HCT116 (cell line): ENCODE measurements at regions not wholly inside any gene's neighbourhood (a gene's known extent, or its start where the extent isn't known, plus 50 kb on each side); places are given as distances from the start of the nearest gene placed in this dataset.

Source experiments
- ATAC-seq: fragments of 200-7000 bp; cut with Tn5 transposase; 2 replicates; pipeline ENCODE4 v1.9.1; 2020; ENCODE audit warnings: mild to moderate bottlenecking, moderate library complexity
- BruUV-seq: library from RNA; stranded (reverse); fragments of 400-500 nt; replicated peaks from 2 replicates; lab custom pipeline; 2021; lab: Mats Ljungman, UMichigan
- CTCF ChIA-PET: fragments of 300-600 bp; sonication (Branson Sonifier 250); formaldehyde crosslinking; loops from one replicate; lab custom pipeline; 2021; ENCODE audit warnings: antibody characterized with exemption; lab: Charles Lee
- POLR2A ChIA-PET: fragments of 300-600, 350-600 bp; sonication (Branson Sonifier 250); formaldehyde crosslinking; loops from one replicate; lab custom pipeline; 2021; ENCODE audit warnings: antibody characterized with exemption; lab: Charles Lee
- RAD21 ChIA-PET, 2 experiments: fragments of 300-600 bp; sonication (Branson Sonifier 250); formaldehyde crosslinking; loops; one replicate each; lab custom pipeline; 2023; ENCODE audit warnings: low total read pairs in 2 of 2; ENCODE audit not compliant: uncharacterized antibody in 2 of 2, unreplicated experiment in 2 of 2, low non-redundant PET in 1 of 2; lab: Charles Lee
- DNase-seq: peaks from one replicate; pipeline ENCODE4 v3.0.0-alpha.2; 2010; ENCODE audit warnings: low read depth, low spot score
- H2AFZ ChIP-seq: fragments of 200-600 bp; shearing (Covaris generic), sonication (generic); 2 replicates; pipeline ENCODE4 v1.6.1; 2017; ENCODE audit warnings: low read depth, mixed run types, mixed read lengths, antibody characterized with exemption, low read length; ENCODE audit not compliant: poor library complexity, severe bottlenecking
- H3K27ac ChIP-seq: 2 replicates; pipeline ENCODE4 v1.5.1; 2012; ENCODE audit warnings: low read depth, low read length
- H3K27me3 ChIP-seq: fragments of 200-600 bp; sonication (generic); 2 replicates; pipeline ENCODE4 v1.6.1; 2016; ENCODE audit warnings: mixed run types, low read length, mixed read lengths; ENCODE audit not compliant: insufficient read depth
- H3K36me3 ChIP-seq, 2 experiments: fragments of 200-500 bp in 1 of 2; fragments of 200-600 bp in 1 of 2; sonication (Bioruptor generic) in 1 of 2; sonication (generic) in 1 of 2; 2 replicates each; pipeline versions ENCODE4 v1.5.1 to v1.6.1; 2014 to 2016; ENCODE audit warnings: low read length in 2 of 2, inconsistent platforms in 1 of 2, mixed read lengths in 1 of 2, mixed run types in 1 of 2; ENCODE audit not compliant: insufficient read depth in 2 of 2, control insufficient read depth in 1 of 2
- H3K4me1 ChIP-seq, 2 experiments: fragments of 200-600 bp in 1 of 2; sonication (generic) in 1 of 2; 2 replicates each; pipeline versions ENCODE4 v1.5.1 to v1.6.1; 2012 to 2017; ENCODE audit warnings: low read length in 2 of 2, inconsistent platforms in 1 of 2, mild to moderate bottlenecking in 1 of 2, mixed read lengths in 1 of 2, mixed run types in 1 of 2, moderate library complexity in 1 of 2; ENCODE audit not compliant: insufficient read depth in 2 of 2, control insufficient read depth in 1 of 2
- H3K4me2 ChIP-seq: fragments of 200-600 bp; sonication (generic); 2 replicates; pipeline ENCODE4 v1.6.1; 2017; ENCODE audit warnings: mixed run types, low read length, mixed read lengths
- H3K4me3 ChIP-seq, 2 experiments: fragments of 200-600 bp in 1 of 2; sonication (generic) in 1 of 2; replicated peaks in 1 of 2; 2 replicates each; pipeline ENCODE4 v1.5.1; 2011 to 2016; ENCODE audit warnings: low read length in 2 of 2, control low read depth in 1 of 2, low read depth in 1 of 2, mild to moderate bottlenecking in 1 of 2, mixed read lengths in 1 of 2, mixed run types in 1 of 2
- H3K79me2 ChIP-seq: fragments of 200-600 bp; sonication (generic); 2 replicates; pipeline ENCODE4 v1.6.1; 2017; ENCODE audit warnings: mild to moderate bottlenecking, mixed run types, low read length, moderate library complexity, mixed read lengths; ENCODE audit not compliant: insufficient read depth
- H3K9ac ChIP-seq: fragments of 200-600 bp; sonication (generic); 2 replicates; pipeline ENCODE4 v1.6.1; 2016; ENCODE audit warnings: low read length, mixed read lengths
- H3K9me2 ChIP-seq: fragments of 200-600 bp; sonication (generic), shearing (Covaris generic); 2 replicates; pipeline ENCODE4 v1.6.1; 2017; ENCODE audit warnings: mixed run types, mild to moderate bottlenecking, moderate library complexity; ENCODE audit not compliant: insufficient read depth
- H3K9me3 ChIP-seq, 2 experiments: fragments of 200-500 bp in 1 of 2; fragments of 200-600 bp in 1 of 2; sonication (Bioruptor generic) in 1 of 2; sonication (generic) in 1 of 2; 2 replicates each; pipeline ENCODE4 v1.6.1; 2014 to 2017; ENCODE audit warnings: low read length in 2 of 2, mixed read lengths in 2 of 2, inconsistent platforms in 1 of 2, low read depth in 1 of 2, mild to moderate bottlenecking in 1 of 2, mixed run types in 1 of 2, moderate library complexity in 1 of 2; ENCODE audit not compliant: control insufficient read depth in 1 of 2, insufficient read depth in 1 of 2
- H4K20me1 ChIP-seq: fragments of 200-600 bp; sonication (generic), shearing (Covaris generic); 2 replicates; pipeline ENCODE4 v1.6.1; 2017; ENCODE audit warnings: mixed run types, mild to moderate bottlenecking, moderate library complexity; ENCODE audit not compliant: insufficient read depth
- CBX3 ChIP-seq: IDR thresholded peaks from 2 replicates; pipeline ENCODE4 v1.6.1; 2012; ENCODE audit warnings: low read depth
- CEBPB ChIP-seq: IDR thresholded peaks from 2 replicates; pipeline ENCODE4 v1.6.1; 2012; ENCODE audit warnings: low read depth
- EGR1 ChIP-seq: IDR thresholded peaks from 2 replicates; pipeline ENCODE4 v1.6.1; 2012; ENCODE audit warnings: low read depth
- EZH2 ChIP-seq: fragments of 200-600 bp; sonication (generic); IDR thresholded peaks from 2 replicates; pipeline ENCODE4 v1.6.1; 2017; ENCODE audit warnings: antibody characterized with exemption, mixed run types
- EZH2phosphoT487 ChIP-seq: fragments of 200-600 bp; IDR thresholded peaks from 2 replicates; pipeline ENCODE4 v1.6.1; 2018; ENCODE audit warnings: antibody characterized with exemption, borderline replicate concordance
- FOSL1 ChIP-seq: IDR thresholded peaks from 2 replicates; pipeline ENCODE4 v1.6.1; 2012; ENCODE audit warnings: low read depth
- JUND ChIP-seq: IDR thresholded peaks from 2 replicates; pipeline ENCODE4 v1.6.1; 2012
- POLR2AphosphoS5 ChIP-seq: IDR thresholded peaks from 2 replicates; pipeline ENCODE4 v1.6.1; 2011; ENCODE audit warnings: mild to moderate bottlenecking, low read depth, low read length, moderate library complexity
- SIN3A ChIP-seq: IDR thresholded peaks from 2 replicates; pipeline ENCODE4 v1.6.1; 2012; ENCODE audit warnings: low read depth
- SP1 ChIP-seq: IDR thresholded peaks from 2 replicates; pipeline ENCODE4 v1.6.1; 2012; ENCODE audit warnings: low read depth
- SRF ChIP-seq: IDR thresholded peaks from 2 replicates; pipeline ENCODE4 v1.6.1; 2012; ENCODE audit warnings: low read depth
- TCF7L2 ChIP-seq: IDR thresholded peaks from 2 replicates; pipeline ENCODE4 v1.7.0; 2011; ENCODE audit warnings: borderline replicate concordance, inconsistent platforms; ENCODE audit not compliant: insufficient read depth, insufficient read length; ENCODE audit errors: extremely low read depth
- ZFX ChIP-seq: fragments of 450-650 bp; IDR thresholded peaks from 2 replicates; pipeline ENCODE4 v1.6.1; 2017
- ZNF274 ChIP-seq: fragments of 200-500 bp; sonication (Bioruptor generic); IDR thresholded peaks from 2 replicates; pipeline ENCODE4 v1.6.1; 2014; ENCODE audit warnings: mild to moderate bottlenecking, low read depth, low read length, inconsistent platforms
- intact Hi-C: fragments of 100-400 bp; cut with micrococcal nuclease; formaldehyde crosslinking; loops from 2 replicates; pipeline ENCODE4 v1.10.0; 2022
- TF ChIP-seq, protein P1 (sequence below), 3 experiments: fragments of 200-600 bp in 1 of 3; sonication (generic) in 1 of 3; IDR thresholded peaks in 2 of 3; conservative IDR thresholded peaks in 1 of 3; 2 replicates each; pipeline ENCODE4 v1.5.1; 2012 to 2017; ENCODE audit warnings: low read depth in 2 of 3, low read length in 2 of 3, antibody characterized with exemption in 1 of 3, borderline replicate concordance in 1 of 3, control low read depth in 1 of 3, mild to moderate bottlenecking in 1 of 3, mixed read lengths in 1 of 3, mixed run types in 1 of 3, moderate library complexity in 1 of 3; ENCODE audit not compliant: insufficient read depth in 1 of 3
- TF ChIP-seq, protein P2 (sequence below): IDR thresholded peaks from 2 replicates; pipeline ENCODE4 v1.6.1; 2012
- TF ChIP-seq, protein P3 (sequence below): IDR thresholded peaks from 2 replicates; pipeline ENCODE4 v1.6.1; 2012
- TF ChIP-seq, protein P4 (sequence below): IDR thresholded peaks from 2 replicates; pipeline ENCODE4 v1.6.1; 2011; ENCODE audit warnings: mild to moderate bottlenecking, low read length, moderate library complexity; ENCODE audit not compliant: insufficient replicate concordance; ENCODE audit errors: extremely low read depth

DNA sequence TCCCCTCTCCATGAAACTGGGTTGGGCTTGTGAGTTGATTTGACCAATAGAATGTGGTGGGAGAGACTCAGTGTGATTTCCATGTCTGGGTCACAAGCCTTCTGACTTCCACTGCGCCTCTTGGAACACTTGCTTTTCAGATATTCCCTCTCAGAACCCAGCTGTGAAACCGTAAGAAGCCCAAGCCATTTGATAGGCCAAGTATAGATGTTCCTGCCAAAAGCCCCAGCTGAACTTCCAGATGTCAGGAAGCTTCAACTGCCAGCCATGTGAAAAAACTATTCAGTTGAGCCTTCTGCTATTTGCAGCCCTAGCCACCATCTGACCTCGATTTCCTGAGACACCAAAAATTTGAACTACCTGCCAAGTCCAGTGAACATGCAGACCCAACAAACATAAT lies 387.8 kb upstream of the GJE1 start:
- intact Hi-C loops = no loop called here
- H3K79me2 ChIP-seq = no peaks in the 10 kb centered on the region
- 0 out of 4 replicates have a peak, but pooled peaks cover 0 to 3% of the 10 kb centered on the region in 2 experiments for H3K9me3 ChIP-seq
- DNase-seq = no peak
- no peaks in the 10 kb centered on the region for H3K9me2 ChIP-seq
- no peaks in the 10 kb centered on the region for H3K27me3 ChIP-seq
- H3K27ac ChIP-seq = no peak overlapping the region
- H4K20me1 ChIP-seq = no peaks in the 10 kb centered on the region
- CTCF ChIA-PET = no interaction called here
- TF ChIP-seq EGR1 (no peak), ZFX (no peak), FOSL1 (no peak), SP1 (no peak), TCF7L2 (no peak), EZH2phosphoT487 (no peak), SRF (no peak), CEBPB (no peak), POLR2AphosphoS5 (no peak), SIN3A (no peak), EZH2 (no peak), JUND (no peak), ZNF274 (no peak), CBX3 (no peak)
- TF ChIP-seq, protein P1, sequence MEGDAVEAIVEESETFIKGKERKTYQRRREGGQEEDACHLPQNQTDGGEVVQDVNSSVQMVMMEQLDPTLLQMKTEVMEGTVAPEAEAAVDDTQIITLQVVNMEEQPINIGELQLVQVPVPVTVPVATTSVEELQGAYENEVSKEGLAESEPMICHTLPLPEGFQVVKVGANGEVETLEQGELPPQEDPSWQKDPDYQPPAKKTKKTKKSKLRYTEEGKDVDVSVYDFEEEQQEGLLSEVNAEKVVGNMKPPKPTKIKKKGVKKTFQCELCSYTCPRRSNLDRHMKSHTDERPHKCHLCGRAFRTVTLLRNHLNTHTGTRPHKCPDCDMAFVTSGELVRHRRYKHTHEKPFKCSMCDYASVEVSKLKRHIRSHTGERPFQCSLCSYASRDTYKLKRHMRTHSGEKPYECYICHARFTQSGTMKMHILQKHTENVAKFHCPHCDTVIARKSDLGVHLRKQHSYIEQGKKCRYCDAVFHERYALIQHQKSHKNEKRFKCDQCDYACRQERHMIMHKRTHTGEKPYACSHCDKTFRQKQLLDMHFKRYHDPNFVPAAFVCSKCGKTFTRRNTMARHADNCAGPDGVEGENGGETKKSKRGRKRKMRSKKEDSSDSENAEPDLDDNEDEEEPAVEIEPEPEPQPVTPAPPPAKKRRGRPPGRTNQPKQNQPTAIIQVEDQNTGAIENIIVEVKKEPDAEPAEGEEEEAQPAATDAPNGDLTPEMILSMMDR (IDR thresholded peaks at IDR 0.05 in 2 of 3, conservative IDR thresholded peaks at IDR 0.05 in 1 of 3; ENCODE audit: borderline replicate concordance in 1 of 3, insufficient read depth in 1 of 3, low read depth in 2 of 3, low read length in 2 of 3) = no peak
- TF ChIP-seq, protein P2, sequence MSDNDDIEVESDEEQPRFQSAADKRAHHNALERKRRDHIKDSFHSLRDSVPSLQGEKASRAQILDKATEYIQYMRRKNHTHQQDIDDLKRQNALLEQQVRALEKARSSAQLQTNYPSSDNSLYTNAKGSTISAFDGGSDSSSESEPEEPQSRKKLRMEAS = no peak
- TF ChIP-seq, protein P3, sequence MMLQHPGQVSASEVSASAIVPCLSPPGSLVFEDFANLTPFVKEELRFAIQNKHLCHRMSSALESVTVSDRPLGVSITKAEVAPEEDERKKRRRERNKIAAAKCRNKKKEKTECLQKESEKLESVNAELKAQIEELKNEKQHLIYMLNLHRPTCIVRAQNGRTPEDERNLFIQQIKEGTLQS = no peak
- TF ChIP-seq, protein P4, sequence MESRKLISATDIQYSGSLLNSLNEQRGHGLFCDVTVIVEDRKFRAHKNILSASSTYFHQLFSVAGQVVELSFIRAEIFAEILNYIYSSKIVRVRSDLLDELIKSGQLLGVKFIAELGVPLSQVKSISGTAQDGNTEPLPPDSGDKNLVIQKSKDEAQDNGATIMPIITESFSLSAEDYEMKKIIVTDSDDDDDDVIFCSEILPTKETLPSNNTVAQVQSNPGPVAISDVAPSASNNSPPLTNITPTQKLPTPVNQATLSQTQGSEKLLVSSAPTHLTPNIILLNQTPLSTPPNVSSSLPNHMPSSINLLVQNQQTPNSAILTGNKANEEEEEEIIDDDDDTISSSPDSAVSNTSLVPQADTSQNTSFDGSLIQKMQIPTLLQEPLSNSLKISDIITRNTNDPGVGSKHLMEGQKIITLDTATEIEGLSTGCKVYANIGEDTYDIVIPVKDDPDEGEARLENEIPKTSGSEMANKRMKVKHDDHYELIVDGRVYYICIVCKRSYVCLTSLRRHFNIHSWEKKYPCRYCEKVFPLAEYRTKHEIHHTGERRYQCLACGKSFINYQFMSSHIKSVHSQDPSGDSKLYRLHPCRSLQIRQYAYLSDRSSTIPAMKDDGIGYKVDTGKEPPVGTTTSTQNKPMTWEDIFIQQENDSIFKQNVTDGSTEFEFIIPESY = no peak
- TF ChIP-seq, all 23 proteins: peak for 0
- POLR2A ChIA-PET = no interaction called here
- Histone ChIP-seq H3K9ac (no peak overlapping the region), H3K4me3 (no peak overlapping the region), H3K4me1 (peaks cover 0 to 9% of the 10 kb centered on the region in 2 experiments; a peak in 1 of 4 replicates), H2AFZ (no peak overlapping the region), H3K4me2 (no peak overlapping the region), H3K36me3 (no peaks in the 10 kb centered on the region)
- no peak for ATAC-seq
- BruUV-seq = no TSS peak
- RAD21 ChIA-PET = no interaction called here
